K562 (cell line): ENCODE measurements at regions not wholly inside any gene's neighbourhood (a gene's known extent, or its start where the extent isn't known, plus 50 kb on each side); places are given as distances from the start of the nearest gene placed in this dataset.

Source experiments
- BRD9 ChIP-seq: fragments of 450-650 bp; IDR thresholded peaks from 2 replicates; pipeline ENCODE4 v1.6.1; 2018; ENCODE audit warnings: low read depth; ENCODE audit not compliant: partially characterized antibody
- CREB5 ChIP-seq: fragments of 250-450 bp; sonication (Bioruptor Pico); IDR thresholded peaks from 2 replicates; pipeline ENCODE4 v1.5.0; 2020; ENCODE audit warnings: mild to moderate bottlenecking
- ELF4 ChIP-seq: fragments of 450-650 bp; formaldehyde crosslinking; IDR thresholded peaks from 2 replicates; pipeline ENCODE4 v1.4.0; 2022; ENCODE audit warnings: missing genetic modification characterization
- FUS ChIP-seq: fragments of 200-400 bp; formaldehyde crosslinking; optimal IDR thresholded peaks from 2 replicates; pipeline ENCODE3; 2017; ENCODE audit warnings: low read depth, low read length
- HDAC3 ChIP-seq: fragments of 450-650 bp; IDR thresholded peaks from 2 replicates; pipeline ENCODE4 v1.6.1; 2018; ENCODE audit warnings: borderline replicate concordance, mild to moderate bottlenecking, moderate library complexity; ENCODE audit not compliant: partially characterized antibody
- HOMEZ ChIP-seq: fragments of 250-450 bp; sonication (Bioruptor Pico); IDR thresholded peaks from 2 replicates; pipeline ENCODE4 v1.4.0; 2020; ENCODE audit warnings: mild to moderate bottlenecking, moderate library complexity
- KDM5B ChIP-seq: fragments of 200-600 bp; sonication (generic); IDR thresholded peaks from 2 replicates; pipeline ENCODE4 v1.6.1; 2012; ENCODE audit warnings: low read depth, mild to moderate bottlenecking, moderate library complexity, low read length, control low read depth, inconsistent platforms; ENCODE audit not compliant: insufficient replicate concordance
- POLR2G ChIP-seq: fragments of 200-400 bp; formaldehyde crosslinking; IDR thresholded peaks from 2 replicates; pipeline ENCODE4 v1.6.1; 2017; ENCODE audit warnings: low read depth, mild to moderate bottlenecking, antibody characterized with exemption, low read length, moderate library complexity
- POLR2H ChIP-seq: IDR thresholded peaks from 2 replicates; pipeline ENCODE4 v1.6.1; 2016; ENCODE audit warnings: missing genetic modification characterization, low read depth, mild to moderate bottlenecking, control low read depth, missing compliant biosample characterization, moderate library complexity
- RERE ChIP-seq: sonication (generic); formaldehyde crosslinking; IDR thresholded peaks from 2 replicates; pipeline ENCODE4 v1.8.0; 2023; ENCODE audit warnings: missing genetic modification reagents, mild to moderate bottlenecking, borderline replicate concordance
- RNF219 ChIP-seq: fragments of 250-450 bp; sonication (Bioruptor Pico); IDR thresholded peaks from 2 replicates; pipeline ENCODE4 v1.5.0; 2022; ENCODE audit warnings: mild to moderate bottlenecking
- SRSF3 ChIP-seq: fragments of 200-400 bp; formaldehyde crosslinking; IDR thresholded peaks from 2 replicates; pipeline ENCODE4 v1.6.1; 2016; ENCODE audit warnings: mild to moderate bottlenecking, low read length, moderate library complexity; ENCODE audit not compliant: insufficient read depth
- SRSF7 ChIP-seq: fragments of 200-400 bp; formaldehyde crosslinking; optimal IDR thresholded peaks from 2 replicates; pipeline ENCODE3; 2017; ENCODE audit warnings: mild to moderate bottlenecking, low read depth, low read length
- TAF7 ChIP-seq: fragments of 450-650 bp; IDR thresholded peaks from 2 replicates; pipeline ENCODE4 v1.6.1; 2016; ENCODE audit warnings: missing genetic modification characterization, missing compliant biosample characterization
- TARDBP ChIP-seq: fragments of 450-650 bp; IDR thresholded peaks from 2 replicates; pipeline ENCODE4 v1.6.1; 2016
- ZNF655 ChIP-seq: fragments of 250-450 bp; sonication (Bioruptor Pico); IDR thresholded peaks from 2 replicates; pipeline ENCODE4 v1.5.0; 2021

GRCh38 chr6:47362857-47363461 is 53.3 kb upstream of the TNFRSF21 start (continued):
- TF ChIP-seq RERE (CRISPR knock-in tag) (no peak), BRD9 (no peak), POLR2H (tag) (peak; percentile 68), KDM5B (no peak), SRSF7 (no peak), CREB5 (CRISPR knock-in tag) (no peak), TARDBP (no peak), POLR2G (no peak), HDAC3 (no peak), TAF7 (tag) (no peak), ELF4 (CRISPR knock-in tag) (no peak), ZNF655 (no peak), HOMEZ (CRISPR knock-in tag) (no peak), RNF219 (CRISPR knock-in tag) (no peak), FUS (no peak), SRSF3 (no peak)
